Mesothelial cell of epicardium (in vitro differentiated cells): ENCODE measurements at regions not wholly inside any gene's neighbourhood (a gene's known extent, or its start where the extent isn't known, plus 50 kb on each side); places are given as distances from the start of the nearest gene placed in this dataset.
"Not testable (repeated sequence)": the region's sequence is repeated elsewhere in the genome, so short reads cannot be mapped to it uniquely, and the experiment has no call there.

Experiments used
- DNase-seq, 2 experiments: peaks; one replicate each; pipeline ENCODE4 v3.0.0; 2021; ENCODE audit warnings: low spot score in 2 of 2; ENCODE audit not compliant: unreplicated experiment in 2 of 2
- H3K27ac Mint-ChIP-seq: 2 replicates; pipeline ENCODE4 v1.8.0; 2021; ENCODE audit warnings: mixed read lengths
- H3K27me3 Mint-ChIP-seq: 2 replicates; pipeline ENCODE4 v1.8.0; 2021; ENCODE audit warnings: low read depth, mixed read lengths
- H3K36me3 Mint-ChIP-seq: 2 replicates; pipeline ENCODE4 v1.8.0; 2021; ENCODE audit warnings: mixed read lengths
- H3K4me1 Mint-ChIP-seq: 2 replicates; pipeline ENCODE4 v1.8.0; 2021; ENCODE audit warnings: mixed read lengths
- H3K4me3 Mint-ChIP-seq: 2 replicates; pipeline ENCODE4 v1.8.0; 2021; ENCODE audit warnings: mild to moderate bottlenecking, moderate library complexity, mixed read lengths
- H3K9me3 Mint-ChIP-seq: 2 replicates; pipeline ENCODE4 v1.8.0; 2021; ENCODE audit warnings: mixed read lengths
- TF ChIP-seq, protein P1 (sequence below): fragments of 200-600 bp; sonication (generic); IDR thresholded peaks from one replicate; pipeline ENCODE4 v1.5.0; 2021; ENCODE audit warnings: antibody characterized with exemption; ENCODE audit not compliant: unreplicated experiment

DNA sequence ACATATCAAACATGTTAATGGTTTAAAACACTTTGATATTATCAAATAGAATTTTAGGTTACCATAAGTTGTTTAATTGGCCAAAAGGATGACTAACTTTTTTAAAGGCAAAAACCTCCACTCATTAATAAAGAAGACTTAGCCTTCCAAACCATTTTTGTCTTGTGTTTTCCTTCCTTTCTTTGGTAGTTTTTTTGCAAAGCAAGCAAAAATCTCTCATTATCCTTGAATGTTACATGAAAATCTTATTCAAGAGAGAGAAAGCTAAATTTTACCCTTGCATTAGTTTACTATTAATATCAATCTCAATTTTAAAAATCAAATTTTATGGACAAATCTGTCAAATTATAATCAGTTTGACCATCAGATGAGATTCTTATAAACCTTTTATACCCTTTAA lies 419.5 kb downstream of the SPIN4 start:
- Mint-ChIP-seq H3K4me3 (no peak overlapping the region), H3K27ac (no peak overlapping the region), H3K4me1 (no peaks in the 10 kb centered on the region), H3K36me3 (no peaks in the 10 kb centered on the region), H3K9me3 (peaks cover 54% of the 10 kb centered on the region), H3K27me3 (no peaks in the 10 kb centered on the region)
- TF ChIP-seq, protein P1, sequence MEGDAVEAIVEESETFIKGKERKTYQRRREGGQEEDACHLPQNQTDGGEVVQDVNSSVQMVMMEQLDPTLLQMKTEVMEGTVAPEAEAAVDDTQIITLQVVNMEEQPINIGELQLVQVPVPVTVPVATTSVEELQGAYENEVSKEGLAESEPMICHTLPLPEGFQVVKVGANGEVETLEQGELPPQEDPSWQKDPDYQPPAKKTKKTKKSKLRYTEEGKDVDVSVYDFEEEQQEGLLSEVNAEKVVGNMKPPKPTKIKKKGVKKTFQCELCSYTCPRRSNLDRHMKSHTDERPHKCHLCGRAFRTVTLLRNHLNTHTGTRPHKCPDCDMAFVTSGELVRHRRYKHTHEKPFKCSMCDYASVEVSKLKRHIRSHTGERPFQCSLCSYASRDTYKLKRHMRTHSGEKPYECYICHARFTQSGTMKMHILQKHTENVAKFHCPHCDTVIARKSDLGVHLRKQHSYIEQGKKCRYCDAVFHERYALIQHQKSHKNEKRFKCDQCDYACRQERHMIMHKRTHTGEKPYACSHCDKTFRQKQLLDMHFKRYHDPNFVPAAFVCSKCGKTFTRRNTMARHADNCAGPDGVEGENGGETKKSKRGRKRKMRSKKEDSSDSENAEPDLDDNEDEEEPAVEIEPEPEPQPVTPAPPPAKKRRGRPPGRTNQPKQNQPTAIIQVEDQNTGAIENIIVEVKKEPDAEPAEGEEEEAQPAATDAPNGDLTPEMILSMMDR: no peak
- DNase-seq: no peak

DNA sequence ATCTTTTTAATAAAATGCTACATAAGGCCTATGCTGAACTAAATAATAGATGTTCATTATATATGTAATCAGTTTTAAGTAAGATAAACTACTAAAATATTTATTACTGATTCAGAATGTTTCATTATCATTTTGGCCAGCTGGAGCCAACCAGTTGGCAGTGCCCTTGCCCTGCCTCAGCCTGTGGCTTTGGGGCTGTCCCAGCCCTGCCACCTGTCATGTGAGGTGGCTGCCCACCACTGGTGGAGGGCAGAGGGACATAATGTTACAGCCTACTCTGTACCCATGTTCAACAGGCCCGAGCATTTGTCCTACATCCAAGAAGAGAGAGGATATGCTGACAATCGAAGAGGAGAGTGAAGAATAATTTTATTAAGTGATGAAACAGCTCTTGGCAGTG lies 422.2 kb downstream of the SPIN4 start:
- no peaks in the 10 kb centered on the region for H3K27me3 Mint-ChIP-seq
- TF ChIP-seq, protein P1: no peak
- DNase-seq: no peak
- H3K4me1 Mint-ChIP-seq: no peaks in the 10 kb centered on the region
- H3K9me3 Mint-ChIP-seq: peaks cover 52% of the 10 kb centered on the region
- no peak overlapping the region for H3K27ac Mint-ChIP-seq
- no peaks in the 10 kb centered on the region for H3K36me3 Mint-ChIP-seq
- no peak overlapping the region for H3K4me3 Mint-ChIP-seq

- H3K4me1 Mint-ChIP-seq: no peaks in the 10 kb centered on the region
- H3K27ac Mint-ChIP-seq: no peak overlapping the region
- H3K27me3 Mint-ChIP-seq: no peaks in the 10 kb centered on the region
- TF ChIP-seq, protein P1: no peak
- no peak overlapping the region for H3K4me3 Mint-ChIP-seq
- H3K36me3 Mint-ChIP-seq: no peaks in the 10 kb centered on the region
- DNase-seq: no peak
- peaks cover 48% of the 10 kb centered on the region for H3K9me3 Mint-ChIP-seq
Measured at GRCh38 chrX:62923093-62923492, 428.0 kb downstream of the SPIN4 start.

DNA sequence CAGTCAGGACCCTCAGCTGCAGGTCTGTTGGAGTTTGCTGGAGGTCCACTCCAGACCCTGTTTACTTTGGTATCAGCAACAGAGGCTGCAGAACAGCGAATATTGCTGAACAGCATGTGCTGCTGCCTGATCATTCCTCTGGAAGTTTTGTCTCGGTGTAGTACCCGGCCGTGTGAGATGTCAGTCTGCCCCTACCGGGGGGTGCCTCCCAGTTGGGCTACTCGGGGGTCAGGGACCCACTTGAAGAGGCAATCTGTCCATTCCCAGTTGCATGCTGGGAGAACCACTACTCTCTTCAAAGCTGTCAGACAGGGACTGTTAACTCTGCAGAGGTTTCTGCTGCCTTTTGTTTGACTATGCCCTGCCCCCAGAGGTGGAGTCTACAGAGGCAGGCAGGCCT lies 444.9 kb downstream of the SPIN4 start:
- H3K36me3 Mint-ChIP-seq, H3K27me3 Mint-ChIP-seq, H3K4me3 Mint-ChIP-seq, H3K27ac Mint-ChIP-seq, DNase-seq, H3K4me1 Mint-ChIP-seq: not testable (repeated sequence)
- peaks cover 58% of the 10 kb centered on the region for H3K9me3 Mint-ChIP-seq
